ENCODE measurements at regions not wholly inside any gene's neighbourhood (a gene's known extent, or its start where the extent isn't known, plus 50 kb on each side); places are given as distances from the start of the nearest gene placed in this dataset.

GRCh38 chr2:139813340-139813739 lies 1033.2 kb upstream of the NXPH2 start:
- no peak overlapping the region for H3K9ac ChIP-seq (ENCODE audit: control insufficient read depth, extremely low read depth, insufficient read depth, low read length)
- H3K4me3 ChIP-seq (ENCODE audit: control insufficient read depth in 2 of 3, extremely low read depth in 1 of 3, insufficient read depth in 2 of 3, low read depth in 1 of 3, low read length in 3 of 3) = no peak overlapping the region
- TF ChIP-seq EZH2 (IDR thresholded peaks at IDR 0.05; ENCODE audit: low read length) (no peak), CTCF (optimal IDR thresholded peaks at IDR 0.05 in 1 of 3, IDR thresholded peaks at IDR 0.05 in 1 of 3, conservative IDR thresholded peaks at IDR 0.05 in 1 of 3; ENCODE audit: extremely low read depth in 1 of 3, insufficient read depth in 2 of 3, low read length in 3 of 3) (no peak)
- H3K9me3 ChIP-seq (ENCODE audit: control insufficient read depth, low read depth, low read length) = no peaks in the 10 kb centered on the region
- dilution Hi-C loops (cut with MboI; ENCODE audit: extremely low pct_ligation_motif_present, low sequenced_read_pairs) = no loop called here
- DNase-seq (ENCODE audit: low read depth, low spot score) = no peak
- no peaks in the 10 kb centered on the region for H3K9me1 ChIP-seq (ENCODE audit: control insufficient read depth, extremely low read depth, insufficient read depth, low read length)
- no peaks in the 10 kb centered on the region for H3K27me3 ChIP-seq (ENCODE audit: control insufficient read depth, extremely low read depth, insufficient read depth, low read length)
- H4K20me1 ChIP-seq (ENCODE audit: control insufficient read depth, extremely low read depth, insufficient read depth, low read length) = no peaks in the 10 kb centered on the region
- no peak overlapping the region for H3K4me2 ChIP-seq (ENCODE audit: control insufficient read depth, extremely low read depth, insufficient read depth, low read depth, low read length)
- H3K79me2 ChIP-seq (ENCODE audit: control insufficient read depth, insufficient read depth, low read length) = no peaks in the 10 kb centered on the region
- no peaks in the 10 kb centered on the region for H3K4me1 ChIP-seq (ENCODE audit: control insufficient read depth, extremely low read depth, insufficient read depth, low read length)
- no peaks in the 10 kb centered on the region for H3K36me3 ChIP-seq (ENCODE audit: control insufficient read depth in 2 of 2, extremely low read depth in 1 of 2, insufficient read depth in 2 of 2, low read length in 2 of 2)
- no peak for FAIRE-seq
- H2AFZ ChIP-seq (ENCODE audit: control insufficient read depth, low read length) = no peak overlapping the region
- H3K27ac ChIP-seq (ENCODE audit: control insufficient read depth, insufficient read depth, low read length) = no peak overlapping the region

DNA sequence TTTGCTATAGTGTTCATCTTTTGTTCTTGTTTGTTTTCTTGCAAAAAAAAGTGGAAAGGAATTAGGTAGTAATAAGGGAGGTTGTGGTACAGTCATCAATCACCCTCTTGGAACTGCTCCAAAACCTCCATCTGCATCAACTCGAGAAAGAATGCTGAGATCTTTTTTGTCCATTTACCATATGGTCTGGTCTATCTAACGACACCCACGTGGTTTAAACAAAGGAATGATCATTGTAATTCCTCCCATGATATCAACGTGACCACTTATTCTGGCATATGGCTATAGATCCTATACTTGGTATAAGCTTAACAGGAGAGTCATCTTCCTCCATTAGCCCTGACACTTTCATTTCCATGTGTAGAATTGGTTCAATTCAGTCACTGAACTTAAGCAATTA lies 1025.3 kb upstream of the NXPH2 start:
- Histone ChIP-seq H4K20me1 (ENCODE audit: control insufficient read depth, extremely low read depth, insufficient read depth, low read length) (no peaks in the 10 kb centered on the region), H3K79me2 (ENCODE audit: control insufficient read depth, insufficient read depth, low read length) (no peaks in the 10 kb centered on the region), H3K27me3 (ENCODE audit: control insufficient read depth, extremely low read depth, insufficient read depth, low read length) (no peaks in the 10 kb centered on the region), H3K9ac (ENCODE audit: control insufficient read depth, extremely low read depth, insufficient read depth, low read length) (no peak overlapping the region), H2AFZ (ENCODE audit: control insufficient read depth, low read length) (no peak overlapping the region), H3K9me3 (ENCODE audit: control insufficient read depth, low read depth, low read length) (no peaks in the 10 kb centered on the region), H3K4me2 (ENCODE audit: control insufficient read depth, extremely low read depth, insufficient read depth, low read depth, low read length) (no peak overlapping the region), H3K36me3 (ENCODE audit: control insufficient read depth in 2 of 2, extremely low read depth in 1 of 2, insufficient read depth in 2 of 2, low read length in 2 of 2) (no peaks in the 10 kb centered on the region), H3K27ac (ENCODE audit: control insufficient read depth, insufficient read depth, low read length) (no peak overlapping the region), H3K4me3 (ENCODE audit: control insufficient read depth in 2 of 3, extremely low read depth in 1 of 3, insufficient read depth in 2 of 3, low read depth in 1 of 3, low read length in 3 of 3) (no peak overlapping the region), H3K4me1 (ENCODE audit: control insufficient read depth, extremely low read depth, insufficient read depth, low read length) (no peaks in the 10 kb centered on the region), H3K9me1 (ENCODE audit: control insufficient read depth, extremely low read depth, insufficient read depth, low read length) (no peaks in the 10 kb centered on the region)
- dilution Hi-C loops (cut with MboI; ENCODE audit: extremely low pct_ligation_motif_present, low sequenced_read_pairs) = no loop called here
- DNase-seq (ENCODE audit: low read depth, low spot score) (no peak), FAIRE-seq (no peak)
- no peak for TF ChIP-seq EZH2 (IDR thresholded peaks at IDR 0.05; ENCODE audit: low read length)
- no peak for TF ChIP-seq CTCF (optimal IDR thresholded peaks at IDR 0.05 in 1 of 3, IDR thresholded peaks at IDR 0.05 in 1 of 3, conservative IDR thresholded peaks at IDR 0.05 in 1 of 3; ENCODE audit: extremely low read depth in 1 of 3, insufficient read depth in 2 of 3, low read length in 3 of 3)
